NT2/D1 (cell line): ENCODE measurements at regions not wholly inside any gene's neighbourhood (a gene's known extent, or its start where the extent isn't known, plus 50 kb on each side); places are given as distances from the start of the nearest gene placed in this dataset.

Source experiments
- SUZ12 ChIP-seq: IDR thresholded peaks from 2 replicates; pipeline ENCODE4 v1.6.1; 2011; ENCODE audit not compliant: insufficient read length, insufficient read depth; ENCODE audit errors: extremely low read depth
- YY1 ChIP-seq: IDR thresholded peaks from 2 replicates; pipeline ENCODE4 v1.6.1; 2011; ENCODE audit not compliant: insufficient read length, insufficient read depth
- ZNF274 ChIP-seq: IDR thresholded peaks from 2 replicates; pipeline ENCODE4 v1.6.1; 2011; ENCODE audit warnings: mild to moderate bottlenecking, low read depth, low read length

DNA sequence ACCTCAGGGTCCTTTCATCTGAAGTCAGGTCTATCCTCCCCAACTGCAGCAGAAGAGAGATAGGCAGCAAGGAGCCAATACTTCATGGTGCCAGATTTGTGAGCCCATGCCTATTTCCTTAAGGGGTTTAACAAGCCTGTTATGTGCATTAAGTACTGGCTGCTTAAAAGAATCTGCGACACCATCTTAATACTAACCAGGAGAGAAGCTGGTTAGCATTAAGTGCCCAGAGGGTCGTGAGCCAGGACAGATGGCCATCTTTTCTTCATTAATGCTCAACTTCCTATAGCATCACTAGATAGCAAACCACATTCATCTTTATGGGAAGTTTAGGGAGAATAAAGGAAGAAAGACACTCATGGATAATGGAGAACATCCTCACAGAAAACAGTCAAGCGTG, 289.1 kb downstream of the ETAA1 start:
- no peak for TF ChIP-seq ZNF274
- no peak for TF ChIP-seq YY1
- TF ChIP-seq SUZ12 = no peak
